A673 (cell line): ENCODE measurements at regions not wholly inside any gene's neighbourhood (a gene's known extent, or its start where the extent isn't known, plus 50 kb on each side); places are given as distances from the start of the nearest gene placed in this dataset.

ENCODE experiments used
- BruUV-seq: library from RNA; stranded (reverse); fragments of 400-500 nt; replicated peaks from 2 replicates; lab custom pipeline; 2021; lab: Mats Ljungman, UMichigan
- CTCF ChIA-PET: fragments of 300-600 bp; sonication (Branson Sonifier 250); formaldehyde crosslinking; loops from one replicate; lab custom pipeline; 2022; ENCODE audit warnings: antibody characterized with exemption; lab: Charles Lee
- POLR2A ChIA-PET: fragments of 300-600 bp; sonication (Branson Sonifier 250); formaldehyde crosslinking; loops from one replicate; lab custom pipeline; 2022; ENCODE audit warnings: antibody characterized with exemption; ENCODE audit not compliant: low non-redundant PET; lab: Charles Lee
- DNase-seq: peaks from one replicate; pipeline ENCODE4 v3.0.0-alpha.2; 2015; ENCODE audit warnings: low spot score
- H3K27ac ChIP-seq: fragments of 200-600 bp; sonication (generic); 2 replicates; pipeline ENCODE4 v1.5.1; 2016; ENCODE audit warnings: mixed run types, low read depth, mild to moderate bottlenecking, mixed read lengths, antibody characterized with exemption, low read length; ENCODE audit not compliant: poor library complexity, severe bottlenecking
- H3K27me3 ChIP-seq: fragments of 200-600 bp; sonication (generic); replicated peaks from 2 replicates; pipeline ENCODE4 v1.6.1; 2017; ENCODE audit warnings: mixed run types, low read depth, mild to moderate bottlenecking, mixed read lengths, antibody characterized with exemption, low read length; ENCODE audit not compliant: insufficient read depth, poor library complexity
- H3K36me3 ChIP-seq: fragments of 200-600 bp; sonication (generic); 2 replicates; pipeline ENCODE4 v1.6.1; 2016; ENCODE audit warnings: mixed run types, mild to moderate bottlenecking, mixed read lengths, antibody characterized with exemption, low read length; ENCODE audit not compliant: insufficient read depth, poor library complexity, severe bottlenecking
- H3K4me1 ChIP-seq: fragments of 200-600 bp; sonication (generic); 2 replicates; pipeline ENCODE4 v1.6.1; 2017; ENCODE audit warnings: mixed run types, mild to moderate bottlenecking, mixed read lengths, antibody characterized with exemption, low read length; ENCODE audit not compliant: insufficient read depth, poor library complexity, severe bottlenecking
- H3K4me3 ChIP-seq: fragments of 200-600 bp; sonication (generic); 2 replicates; pipeline ENCODE4 v1.5.1; 2016; ENCODE audit warnings: low read depth, mixed run types, mild to moderate bottlenecking, mixed read lengths, low read length; ENCODE audit not compliant: poor library complexity, severe bottlenecking
- H3K9me3 ChIP-seq: fragments of 200-600 bp; sonication (generic); 2 replicates; pipeline ENCODE4 v1.6.1; 2016; ENCODE audit warnings: mixed run types, low read depth, mild to moderate bottlenecking, mixed read lengths, antibody characterized with exemption, low read length; ENCODE audit not compliant: poor library complexity, severe bottlenecking
- EZH2 ChIP-seq: fragments of 200-600 bp; sonication (generic); IDR thresholded peaks from 2 replicates; pipeline ENCODE4 v1.6.1; 2017; ENCODE audit warnings: borderline replicate concordance, low read depth, mild to moderate bottlenecking, mixed read lengths, antibody characterized with exemption, low read length; ENCODE audit not compliant: poor library complexity, severe bottlenecking
- intact Hi-C: fragments of 100-400 bp; cut with micrococcal nuclease; formaldehyde crosslinking; loops from one replicate; pipeline ENCODE4 v1.10.0; 2022; ENCODE audit not compliant: unreplicated experiment
- TF ChIP-seq, protein P1 (sequence below): fragments of 300-800, 200-600 bp; sonication (generic); conservative IDR thresholded peaks from 2 replicates; pipeline ENCODE4 v1.5.1; 2017; ENCODE audit warnings: low read depth, mild to moderate bottlenecking, antibody characterized with exemption, low read length, moderate library complexity, mixed read lengths

DNA sequence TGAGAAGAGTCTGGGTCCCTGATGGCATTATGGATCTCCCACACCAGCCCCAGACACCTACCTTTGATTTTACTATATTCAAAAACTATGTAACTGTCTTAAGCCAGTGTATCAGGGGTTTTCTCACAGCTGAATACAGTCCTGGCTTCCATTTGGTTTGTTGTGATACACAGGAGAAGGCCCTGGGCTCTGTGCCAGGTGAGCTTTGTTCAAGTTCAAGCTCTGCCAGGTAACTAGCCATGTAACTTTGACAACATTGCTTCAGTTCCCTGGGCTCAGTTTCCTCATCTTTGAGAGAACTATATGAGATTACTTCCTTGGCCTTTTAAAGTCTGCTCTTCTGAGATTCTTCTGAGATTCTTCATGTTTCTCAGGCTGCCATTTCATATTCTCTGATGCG, 327.5 kb upstream of the TENM4 start:
- Histone ChIP-seq H3K27me3 (no peaks in the 10 kb centered on the region), H3K27ac (no peak overlapping the region), H3K4me1 (no peaks in the 10 kb centered on the region), H3K9me3 (no peaks in the 10 kb centered on the region), H3K4me3 (no peak overlapping the region), H3K36me3 (no peaks in the 10 kb centered on the region)
- DNase-seq, result no peak
- ChIA-PET CTCF (no interaction called here), POLR2A (no interaction called here)
- TF ChIP-seq EZH2, result no peak
- TF ChIP-seq, protein P1, sequence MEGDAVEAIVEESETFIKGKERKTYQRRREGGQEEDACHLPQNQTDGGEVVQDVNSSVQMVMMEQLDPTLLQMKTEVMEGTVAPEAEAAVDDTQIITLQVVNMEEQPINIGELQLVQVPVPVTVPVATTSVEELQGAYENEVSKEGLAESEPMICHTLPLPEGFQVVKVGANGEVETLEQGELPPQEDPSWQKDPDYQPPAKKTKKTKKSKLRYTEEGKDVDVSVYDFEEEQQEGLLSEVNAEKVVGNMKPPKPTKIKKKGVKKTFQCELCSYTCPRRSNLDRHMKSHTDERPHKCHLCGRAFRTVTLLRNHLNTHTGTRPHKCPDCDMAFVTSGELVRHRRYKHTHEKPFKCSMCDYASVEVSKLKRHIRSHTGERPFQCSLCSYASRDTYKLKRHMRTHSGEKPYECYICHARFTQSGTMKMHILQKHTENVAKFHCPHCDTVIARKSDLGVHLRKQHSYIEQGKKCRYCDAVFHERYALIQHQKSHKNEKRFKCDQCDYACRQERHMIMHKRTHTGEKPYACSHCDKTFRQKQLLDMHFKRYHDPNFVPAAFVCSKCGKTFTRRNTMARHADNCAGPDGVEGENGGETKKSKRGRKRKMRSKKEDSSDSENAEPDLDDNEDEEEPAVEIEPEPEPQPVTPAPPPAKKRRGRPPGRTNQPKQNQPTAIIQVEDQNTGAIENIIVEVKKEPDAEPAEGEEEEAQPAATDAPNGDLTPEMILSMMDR, result no peak
- BruUV-seq, result no TSS peak
- intact Hi-C loops, result no loop called here

DNA sequence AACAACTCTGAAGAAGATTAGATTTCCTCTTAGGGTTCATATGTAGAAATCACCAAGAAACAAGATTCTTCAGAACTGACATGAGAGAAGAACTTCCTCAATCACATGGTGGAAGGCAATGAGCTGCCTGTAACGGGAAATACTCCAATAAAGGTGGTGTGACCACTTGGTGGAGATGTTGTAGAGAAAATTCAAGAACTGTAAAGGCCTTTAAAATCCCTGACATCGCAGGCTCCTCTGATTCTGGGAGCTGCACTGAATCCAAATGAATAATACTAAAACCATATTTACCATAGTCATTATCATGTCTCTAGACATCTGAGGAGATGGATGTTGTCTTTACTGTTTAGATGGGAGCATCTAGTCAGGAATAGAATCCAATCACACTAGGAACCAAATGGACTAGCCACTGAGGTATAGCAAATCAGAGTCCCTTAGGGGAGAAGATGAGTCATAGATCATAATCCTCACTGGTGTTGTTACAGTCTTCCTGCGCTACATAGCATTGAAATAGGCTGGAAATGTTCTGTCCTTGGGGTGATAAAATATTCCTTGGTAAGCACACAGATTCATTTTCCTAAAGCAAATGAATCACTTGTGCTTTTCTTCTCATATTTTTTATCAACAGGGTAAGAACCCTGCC, 321.6 kb upstream of the TENM4 start:
- TF ChIP-seq, protein P1, result 0 out of 2 replicates have a peak, but pooled peaks have one; percentile 10
- no peak for TF ChIP-seq EZH2
- Histone ChIP-seq H3K4me1 (no peaks in the 10 kb centered on the region), H3K36me3 (no peaks in the 10 kb centered on the region), H3K9me3 (no peaks in the 10 kb centered on the region), H3K4me3 (no peak overlapping the region), H3K27ac (no peak overlapping the region), H3K27me3 (no peaks in the 10 kb centered on the region)
- peak; percentile 43 for DNase-seq
- intact Hi-C loops, result loop anchor here (5.0 kb wide), 1 partner anchor 1475 kb away; no protein-coding TSS in a partner anchor
- ChIA-PET POLR2A (no interaction called here), CTCF (no interaction called here)
- no TSS peak for BruUV-seq

DNA sequence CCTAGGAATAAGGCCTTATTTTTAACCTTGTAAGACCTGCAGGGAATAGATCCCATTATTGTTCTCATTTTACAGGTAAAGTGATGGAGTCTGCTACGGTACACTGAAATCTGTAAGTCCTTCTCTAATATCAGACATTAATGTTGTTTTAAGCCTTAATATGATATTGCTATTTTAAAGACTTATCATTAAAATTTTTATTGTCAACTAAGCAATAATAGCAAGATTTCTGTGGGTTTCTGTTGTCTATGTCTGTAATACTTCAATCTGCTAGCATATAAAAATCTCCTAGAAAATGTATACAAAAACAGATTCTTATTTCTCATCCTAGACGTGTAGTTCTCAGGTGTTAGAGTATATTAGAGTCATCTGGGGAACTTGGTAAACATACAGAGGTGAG, 317.5 kb upstream of the TENM4 start:
- no peaks in the 10 kb centered on the region for H3K27me3 ChIP-seq
- no peak overlapping the region for H3K4me3 ChIP-seq
- no peak overlapping the region for H3K27ac ChIP-seq
- CTCF ChIA-PET, result no interaction called here
- no TSS peak for BruUV-seq
- intact Hi-C loops, result no loop called here
- no peaks in the 10 kb centered on the region for H3K9me3 ChIP-seq
- no peaks in the 10 kb centered on the region for H3K36me3 ChIP-seq
- TF ChIP-seq, protein P1, result no peak
- no peak for TF ChIP-seq EZH2
- POLR2A ChIA-PET, result no interaction called here
- DNase-seq, result no peak
- H3K4me1 ChIP-seq, result no peaks in the 10 kb centered on the region
